Activated CD8-positive, alpha-beta memory T cell treated with anti-CD3 and anti-CD28 coated beads for 36 hours (primary cell): ENCODE measurements at regions not wholly inside any gene's neighbourhood (a gene's known extent, or its start where the extent isn't known, plus 50 kb on each side); places are given as distances from the start of the nearest gene placed in this dataset.

Source experiments
- CTCF ChIA-PET: fragments of 350-600 bp; sonication (Branson Sonifier 250); formaldehyde crosslinking; loops from one replicate; lab custom pipeline; 2021; ENCODE audit warnings: antibody characterized with exemption; lab: Charles Lee
- POLR2A ChIA-PET: fragments of 350-600 bp; sonication (Branson Sonifier 250); formaldehyde crosslinking; loops from one replicate; lab custom pipeline; 2021; ENCODE audit warnings: antibody characterized with exemption; lab: Charles Lee

GRCh38 chr18:6600667-6601167 lies 128.8 kb upstream of the ARHGAP28 start:
- ChIA-PET CTCF (no interaction called here), POLR2A (no interaction called here)

GRCh38 chr18:6601241-6601640 lies 128.3 kb upstream of the ARHGAP28 start:
- CTCF ChIA-PET = no interaction called here
- POLR2A ChIA-PET = no interaction called here

- CTCF ChIA-PET = no interaction called here
These were observed 127.2 kb upstream of the ARHGAP28 start for GRCh38 chr18:6602365-6602764.

GRCh38 chr18:6604573-6604941 lies 125.0 kb upstream of the ARHGAP28 start:
- POLR2A ChIA-PET = no interaction called here
- CTCF ChIA-PET = no interaction called here

More at GRCh38 chr18:6602365-6602764, 127.2 kb upstream of the ARHGAP28 start:
- POLR2A ChIA-PET = interaction anchor here (0.7 kb wide), 1 partner anchor 79 kb away, joined by 3 read pairs; no protein-coding TSS in a partner anchor

- POLR2A ChIA-PET = no interaction called here
- CTCF ChIA-PET = no interaction called here
These were observed 124.2 kb upstream of the ARHGAP28 start for GRCh38 chr18:6605115-6605869.

GRCh38 chr18:6606411-6607085 lies 123.0 kb upstream of the ARHGAP28 start:
- ChIA-PET POLR2A (no interaction called here), CTCF (no interaction called here)

- ChIA-PET CTCF (no interaction called here), POLR2A (no interaction called here)
These were observed 122.2 kb upstream of the ARHGAP28 start for GRCh38 chr18:6607343-6607742.

- POLR2A ChIA-PET = no interaction called here
- CTCF ChIA-PET = no interaction called here
These were observed 119.8 kb upstream of the ARHGAP28 start for GRCh38 chr18:6609666-6610264.

- ChIA-PET POLR2A (no interaction called here), CTCF (no interaction called here)
These were observed 119.0 kb upstream of the ARHGAP28 start for GRCh38 chr18:6610466-6610865.

GRCh38 chr18:6613581-6613980 lies 115.9 kb upstream of the ARHGAP28 start:
- POLR2A ChIA-PET = no interaction called here
- CTCF ChIA-PET = no interaction called here

GRCh38 chr18:6614952-6615351 lies 114.6 kb upstream of the ARHGAP28 start:
- ChIA-PET POLR2A (no interaction called here), CTCF (interaction anchor here (0.7 kb wide), 1 partner anchor 1168 kb away, joined by 5 read pairs; no protein-coding TSS in a partner anchor)

- POLR2A ChIA-PET = no interaction called here
- CTCF ChIA-PET = no interaction called here
These were observed 112.5 kb upstream of the ARHGAP28 start for GRCh38 chr18:6616981-6617380.

GRCh38 chr18:6621437-6621836 lies 108.1 kb upstream of the ARHGAP28 start:
- POLR2A ChIA-PET = no interaction called here
- CTCF ChIA-PET = interaction anchor here (0.8 kb wide), 1 partner anchor 10 kb away, joined by 3 read pairs; no protein-coding TSS in a partner anchor

- CTCF ChIA-PET = no interaction called here
These were observed 106.2 kb upstream of the ARHGAP28 start for GRCh38 chr18:6623278-6623677.

GRCh38 chr18:6624271-6624660 lies 105.2 kb upstream of the ARHGAP28 start:
- POLR2A ChIA-PET = no interaction called here
- CTCF ChIA-PET = no interaction called here

More at GRCh38 chr18:6623278-6623677, 106.2 kb upstream of the ARHGAP28 start:
- POLR2A ChIA-PET = no interaction called here

- CTCF ChIA-PET = no interaction called here
These were observed 104.7 kb upstream of the ARHGAP28 start for GRCh38 chr18:6624661-6625311.

GRCh38 chr18:6625481-6625880 lies 104.0 kb upstream of the ARHGAP28 start:
- ChIA-PET CTCF (no interaction called here), POLR2A (no interaction called here)

More at GRCh38 chr18:6624661-6625311, 104.7 kb upstream of the ARHGAP28 start:
- POLR2A ChIA-PET = no interaction called here

GRCh38 chr18:6626457-6626856 lies 103.1 kb upstream of the ARHGAP28 start:
- CTCF ChIA-PET = no interaction called here

GRCh38 chr18:6627645-6628044 lies 101.9 kb upstream of the ARHGAP28 start:
- ChIA-PET CTCF (no interaction called here), POLR2A (no interaction called here)

More at GRCh38 chr18:6626457-6626856, 103.1 kb upstream of the ARHGAP28 start:
- POLR2A ChIA-PET = no interaction called here

GRCh38 chr18:6628187-6628586 lies 101.3 kb upstream of the ARHGAP28 start:
- ChIA-PET CTCF (no interaction called here), POLR2A (no interaction called here)
